ENCODE measurements at regions not wholly inside any gene's neighbourhood (a gene's known extent, or its start where the extent isn't known, plus 50 kb on each side); places are given as distances from the start of the nearest gene placed in this dataset.
A peak's percentile ranks its signal among the peaks of the same experiment; 100 is the strongest.

- DNase-seq, result peak; percentile 47 to 58
- TF ChIP-seq GATA1 (IDR thresholded peaks at IDR 0.05; ENCODE audit: low read depth, low read length), result no peak
- TF ChIP-seq POLR2A (IDR thresholded peaks at IDR 0.05; ENCODE audit: low read length), result no peak
Measured at GRCh38 chr5:122704247-122705036, 70.4 kb upstream of the SNX2 start.

GRCh38 chr5:122705851-122706250 lies 69.0 kb upstream of the SNX2 start:
- no peak for DNase-seq
- no peak for TF ChIP-seq POLR2A (IDR thresholded peaks at IDR 0.05; ENCODE audit: low read length)
- no peak for TF ChIP-seq GATA1 (IDR thresholded peaks at IDR 0.05; ENCODE audit: low read depth, low read length)

GRCh38 chr5:122707796-122708195 lies 67.1 kb upstream of the SNX2 start:
- no peak for DNase-seq
- TF ChIP-seq GATA1 (IDR thresholded peaks at IDR 0.05; ENCODE audit: low read depth, low read length), result no peak

GRCh38 chr5:122713041-122713440 lies 61.8 kb upstream of the SNX2 start:
- DNase-seq, result no peak
- TF ChIP-seq POLR2A (IDR thresholded peaks at IDR 0.05; ENCODE audit: low read length), result no peak
- TF ChIP-seq GATA1 (IDR thresholded peaks at IDR 0.05; ENCODE audit: low read depth, low read length), result no peak

GRCh38 chr5:122715095-122715494 lies 59.8 kb upstream of the SNX2 start:
- no peak for DNase-seq
- no peak for TF ChIP-seq POLR2A (IDR thresholded peaks at IDR 0.05; ENCODE audit: low read length)

GRCh38 chr5:122718611-122719010 lies 56.3 kb upstream of the SNX2 start:
- DNase-seq, result no peak
- TF ChIP-seq GATA1 (IDR thresholded peaks at IDR 0.05; ENCODE audit: low read depth, low read length) (no peak), POLR2A (IDR thresholded peaks at IDR 0.05; ENCODE audit: low read length) (no peak)

GRCh38 chr5:122719991-122720746 lies 54.7 kb upstream of the SNX2 start:
- TF ChIP-seq POLR2A (IDR thresholded peaks at IDR 0.05; ENCODE audit: low read length) (no peak), GATA1 (IDR thresholded peaks at IDR 0.05; ENCODE audit: low read depth, low read length) (no peak)
- DNase-seq, result no peak

GRCh38 chr5:122721127-122721526 lies 53.8 kb upstream of the SNX2 start:
- DNase-seq, result no peak
- TF ChIP-seq GATA1 (IDR thresholded peaks at IDR 0.05; ENCODE audit: low read depth, low read length), result no peak
- TF ChIP-seq POLR2A (IDR thresholded peaks at IDR 0.05; ENCODE audit: low read length), result no peak

GRCh38 chr5:122722341-122722740 lies 52.5 kb upstream of the SNX2 start:
- DNase-seq, result no peak
- no peak for TF ChIP-seq GATA1 (IDR thresholded peaks at IDR 0.05; ENCODE audit: low read depth, low read length)
- TF ChIP-seq POLR2A (IDR thresholded peaks at IDR 0.05; ENCODE audit: low read length), result no peak

- no peak for DNase-seq
- TF ChIP-seq GATA1 (IDR thresholded peaks at IDR 0.05; ENCODE audit: low read depth, low read length), result no peak
- TF ChIP-seq POLR2A (IDR thresholded peaks at IDR 0.05; ENCODE audit: low read length), result no peak
Measured at GRCh38 chr5:122723606-122724352, 51.1 kb upstream of the SNX2 start.

Data from erythroblast (primary cell).